HG02623 (cell line): ENCODE measurements at regions not wholly inside any gene's neighbourhood (a gene's known extent, or its start where the extent isn't known, plus 50 kb on each side); places are given as distances from the start of the nearest gene placed in this dataset.
"Not testable (repeated sequence)": the region's sequence is repeated elsewhere in the genome, so short reads cannot be mapped to it uniquely, and the experiment has no call there.

Experiments
- ATAC-seq: cut with Tn5 transposase; IDR thresholded peaks from one replicate; pipeline ENCODE4 v1.9.1; 2021; ENCODE audit warnings: moderate library complexity; ENCODE audit not compliant: unreplicated experiment

GRCh38 chr16:29149912-29150311 lies 165.1 kb downstream of the LAT start:
- ATAC-seq = not testable (repeated sequence)

GRCh38 chr16:29148867-29149272 lies 164.0 kb downstream of the LAT start:
- no peak for ATAC-seq

- no peak for ATAC-seq
Measured at GRCh38 chr16:29148131-29148691, 163.4 kb downstream of the LAT start.

- ATAC-seq = not testable (repeated sequence)
Measured at GRCh38 chr16:29147710-29148109, 162.9 kb downstream of the LAT start.

- not testable (repeated sequence) for ATAC-seq
Measured at GRCh38 chr16:29146808-29147643, 162.2 kb downstream of the LAT start.

- ATAC-seq = no peak
Measured at GRCh38 chr16:29146266-29146665, 161.4 kb downstream of the LAT start.

- ATAC-seq = not testable (repeated sequence)
Measured at GRCh38 chr16:29145486-29146225, 160.8 kb downstream of the LAT start.

- not testable (repeated sequence) for ATAC-seq
Measured at GRCh38 chr16:29145086-29145485, 160.2 kb downstream of the LAT start.

- ATAC-seq = not testable (repeated sequence)
Measured at GRCh38 chr16:29144669-29145062, 159.8 kb downstream of the LAT start.

GRCh38 chr16:29143739-29144668 lies 159.2 kb downstream of the LAT start:
- not testable (repeated sequence) for ATAC-seq

- not testable (repeated sequence) for ATAC-seq
Measured at GRCh38 chr16:29142506-29142905, 157.7 kb downstream of the LAT start.

- ATAC-seq = no peak
Measured at GRCh38 chr16:29141586-29142324, 156.9 kb downstream of the LAT start.

GRCh38 chr16:29141121-29141520 lies 156.3 kb downstream of the LAT start:
- not testable (repeated sequence) for ATAC-seq

- ATAC-seq = not testable (repeated sequence)
Measured at GRCh38 chr16:29139901-29140855, 155.3 kb downstream of the LAT start.

GRCh38 chr16:29139261-29139802 lies 154.5 kb downstream of the LAT start:
- ATAC-seq = no peak

- not testable (repeated sequence) for ATAC-seq
Measured at GRCh38 chr16:29138698-29139097, 153.8 kb downstream of the LAT start.

GRCh38 chr16:29137894-29138662 lies 153.2 kb downstream of the LAT start:
- ATAC-seq = not testable (repeated sequence)

- ATAC-seq = not testable (repeated sequence)
Measured at GRCh38 chr16:29137461-29137860, 152.6 kb downstream of the LAT start.
